ENCODE measurements at regions not wholly inside any gene's neighbourhood (a gene's known extent, or its start where the extent isn't known, plus 50 kb on each side); places are given as distances from the start of the nearest gene placed in this dataset.

DNA sequence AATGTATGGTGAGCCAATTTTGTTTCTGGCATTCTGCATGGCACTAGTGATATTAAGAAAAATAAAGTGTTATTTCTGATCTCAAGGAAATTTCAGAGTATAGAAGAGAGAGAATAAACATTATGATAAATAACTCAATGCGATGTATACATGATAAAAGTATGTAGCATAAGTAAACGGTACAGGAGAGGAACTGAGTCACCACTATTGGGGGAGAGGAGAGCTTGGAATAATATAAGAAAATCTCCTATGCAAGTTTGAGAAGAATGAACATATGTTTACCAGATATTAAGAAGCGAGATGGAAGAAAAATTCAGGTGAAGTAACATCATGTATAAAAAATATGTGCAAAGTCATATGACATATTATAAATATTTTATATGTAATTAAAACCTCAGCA, 1230.3 kb upstream of the CITED2 start:
- Histone ChIP-seq H4K20me1 (ENCODE audit: insufficient read depth) (no peaks in the 10 kb centered on the region), H3K36me3 (ENCODE audit: insufficient read depth, low read length) (no peaks in the 10 kb centered on the region), H3K27ac (ENCODE audit: low read length) (no peak overlapping the region), H3K9me3 (ENCODE audit: low read length) (no peaks in the 10 kb centered on the region), H2AFZ (ENCODE audit: low read depth, low read length) (no peak overlapping the region), H3K4me2 (ENCODE audit: low read length) (no peak overlapping the region), H3K9me2 (ENCODE audit: insufficient read depth, low read length) (no peaks in the 10 kb centered on the region), H3K27me3 (ENCODE audit: insufficient read depth, low read depth, low read length) (no peaks in the 10 kb centered on the region), H3F3A (ENCODE audit: insufficient read depth, low read length, poor library complexity, severe bottlenecking) (no peaks in the 10 kb centered on the region), H3K79me2 (replicated peaks; ENCODE audit: insufficient read depth, low read length) (no peaks in the 10 kb centered on the region), H3K9ac (ENCODE audit: low read length) (no peak overlapping the region), H3K4me3 (ENCODE audit: low read length) (no peak overlapping the region)
- TF ChIP-seq MXI1 (conservative IDR thresholded peaks at IDR 0.05; ENCODE audit: poor library complexity, severe bottlenecking): no peak

GRCh38 chr6:140602431-140603248, 1228.2 kb upstream of the CITED2 start:
- no peak overlapping the region for H2AFZ ChIP-seq (ENCODE audit: low read depth, low read length)
- H3K27ac ChIP-seq (ENCODE audit: low read length): peak overlapping the region; percentile 81
- peak overlapping the region; percentile 44 for H3K9ac ChIP-seq (ENCODE audit: low read length)
- no peaks in the 10 kb centered on the region for H3K9me3 ChIP-seq (ENCODE audit: low read length)
- H3K79me2 ChIP-seq (replicated peaks; ENCODE audit: insufficient read depth, low read length): no peaks in the 10 kb centered on the region
- no peak for TF ChIP-seq RAD21 (conservative IDR thresholded peaks at IDR 0.05)
- no peak for TF ChIP-seq TAF1 (IDR thresholded peaks at IDR 0.05; ENCODE audit: low read depth)
- TF ChIP-seq, protein P1, sequence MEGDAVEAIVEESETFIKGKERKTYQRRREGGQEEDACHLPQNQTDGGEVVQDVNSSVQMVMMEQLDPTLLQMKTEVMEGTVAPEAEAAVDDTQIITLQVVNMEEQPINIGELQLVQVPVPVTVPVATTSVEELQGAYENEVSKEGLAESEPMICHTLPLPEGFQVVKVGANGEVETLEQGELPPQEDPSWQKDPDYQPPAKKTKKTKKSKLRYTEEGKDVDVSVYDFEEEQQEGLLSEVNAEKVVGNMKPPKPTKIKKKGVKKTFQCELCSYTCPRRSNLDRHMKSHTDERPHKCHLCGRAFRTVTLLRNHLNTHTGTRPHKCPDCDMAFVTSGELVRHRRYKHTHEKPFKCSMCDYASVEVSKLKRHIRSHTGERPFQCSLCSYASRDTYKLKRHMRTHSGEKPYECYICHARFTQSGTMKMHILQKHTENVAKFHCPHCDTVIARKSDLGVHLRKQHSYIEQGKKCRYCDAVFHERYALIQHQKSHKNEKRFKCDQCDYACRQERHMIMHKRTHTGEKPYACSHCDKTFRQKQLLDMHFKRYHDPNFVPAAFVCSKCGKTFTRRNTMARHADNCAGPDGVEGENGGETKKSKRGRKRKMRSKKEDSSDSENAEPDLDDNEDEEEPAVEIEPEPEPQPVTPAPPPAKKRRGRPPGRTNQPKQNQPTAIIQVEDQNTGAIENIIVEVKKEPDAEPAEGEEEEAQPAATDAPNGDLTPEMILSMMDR (IDR thresholded peaks at IDR 0.05; ENCODE audit: poor library complexity, severe bottlenecking): no peak
- no peak for TF ChIP-seq EZH2 (IDR thresholded peaks at IDR 0.05; ENCODE audit: borderline replicate concordance, insufficient read depth, low read length, poor library complexity, severe bottlenecking)
- TF ChIP-seq SMC3 (conservative IDR thresholded peaks at IDR 0.05; ENCODE audit: poor library complexity): peak; percentile 13
- TF ChIP-seq, protein P2, sequence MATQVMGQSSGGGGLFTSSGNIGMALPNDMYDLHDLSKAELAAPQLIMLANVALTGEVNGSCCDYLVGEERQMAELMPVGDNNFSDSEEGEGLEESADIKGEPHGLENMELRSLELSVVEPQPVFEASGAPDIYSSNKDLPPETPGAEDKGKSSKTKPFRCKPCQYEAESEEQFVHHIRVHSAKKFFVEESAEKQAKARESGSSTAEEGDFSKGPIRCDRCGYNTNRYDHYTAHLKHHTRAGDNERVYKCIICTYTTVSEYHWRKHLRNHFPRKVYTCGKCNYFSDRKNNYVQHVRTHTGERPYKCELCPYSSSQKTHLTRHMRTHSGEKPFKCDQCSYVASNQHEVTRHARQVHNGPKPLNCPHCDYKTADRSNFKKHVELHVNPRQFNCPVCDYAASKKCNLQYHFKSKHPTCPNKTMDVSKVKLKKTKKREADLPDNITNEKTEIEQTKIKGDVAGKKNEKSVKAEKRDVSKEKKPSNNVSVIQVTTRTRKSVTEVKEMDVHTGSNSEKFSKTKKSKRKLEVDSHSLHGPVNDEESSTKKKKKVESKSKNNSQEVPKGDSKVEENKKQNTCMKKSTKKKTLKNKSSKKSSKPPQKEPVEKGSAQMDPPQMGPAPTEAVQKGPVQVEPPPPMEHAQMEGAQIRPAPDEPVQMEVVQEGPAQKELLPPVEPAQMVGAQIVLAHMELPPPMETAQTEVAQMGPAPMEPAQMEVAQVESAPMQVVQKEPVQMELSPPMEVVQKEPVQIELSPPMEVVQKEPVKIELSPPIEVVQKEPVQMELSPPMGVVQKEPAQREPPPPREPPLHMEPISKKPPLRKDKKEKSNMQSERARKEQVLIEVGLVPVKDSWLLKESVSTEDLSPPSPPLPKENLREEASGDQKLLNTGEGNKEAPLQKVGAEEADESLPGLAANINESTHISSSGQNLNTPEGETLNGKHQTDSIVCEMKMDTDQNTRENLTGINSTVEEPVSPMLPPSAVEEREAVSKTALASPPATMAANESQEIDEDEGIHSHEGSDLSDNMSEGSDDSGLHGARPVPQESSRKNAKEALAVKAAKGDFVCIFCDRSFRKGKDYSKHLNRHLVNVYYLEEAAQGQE (IDR thresholded peaks at IDR 0.05; ENCODE audit: borderline replicate concordance): peak; percentile 53
- no peak for TF ChIP-seq MXI1 (conservative IDR thresholded peaks at IDR 0.05; ENCODE audit: poor library complexity, severe bottlenecking)
- peak; percentile 98 for TF ChIP-seq EP300 (conservative IDR thresholded peaks at IDR 0.05; ENCODE audit: poor library complexity, severe bottlenecking)
- TF ChIP-seq POLR2AphosphoS5 (IDR thresholded peaks at IDR 0.05): peak; percentile 79
- H3K9me2 ChIP-seq (ENCODE audit: insufficient read depth, low read length): no peaks in the 10 kb centered on the region
- H3K4me2 ChIP-seq (ENCODE audit: low read length): peak overlapping the region; percentile 13
- no peaks in the 10 kb centered on the region for H3K36me3 ChIP-seq (ENCODE audit: insufficient read depth, low read length)
- no peaks in the 10 kb centered on the region for H3F3A ChIP-seq (ENCODE audit: insufficient read depth, low read length, poor library complexity, severe bottlenecking)
- H3K4me3 ChIP-seq (ENCODE audit: low read length): peak overlapping the region; percentile 39
- H3K27me3 ChIP-seq (ENCODE audit: insufficient read depth, low read depth, low read length): no peaks in the 10 kb centered on the region
- no peaks in the 10 kb centered on the region for H4K20me1 ChIP-seq (ENCODE audit: insufficient read depth)

All from neural cell (in vitro differentiated cells).